ENCODE measurements at regions not wholly inside any gene's neighbourhood (a gene's known extent, or its start where the extent isn't known, plus 50 kb on each side); places are given as distances from the start of the nearest gene placed in this dataset.

DNA sequence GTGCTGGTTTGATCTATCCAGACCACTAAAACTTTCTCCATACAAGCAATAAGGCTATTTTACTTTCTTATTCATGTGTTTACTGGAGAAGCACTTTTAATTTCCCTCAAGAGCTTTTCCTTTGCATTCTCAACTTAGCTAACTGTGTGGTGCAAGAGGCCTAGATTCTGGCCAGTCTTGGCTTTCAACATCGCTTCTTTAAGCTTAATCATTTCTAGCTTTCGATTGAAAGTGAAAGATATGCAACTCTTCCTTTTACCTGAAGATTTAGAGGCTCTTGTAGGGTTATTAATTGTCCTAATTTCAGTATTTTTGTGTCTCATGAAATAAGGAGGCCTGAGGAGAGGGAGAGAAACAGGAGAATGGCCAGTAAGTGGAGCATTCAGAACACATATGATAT is 234.8 kb upstream of the GADL1 start:
- Mint-ChIP-seq H3K36me3 (peaks cover 4% of the 10 kb centered on the region), H3K27ac (no peak overlapping the region), H3K4me1 (peaks cover 19% of the 10 kb centered on the region), H3K27me3 (ENCODE audit: low read depth) (no peaks in the 10 kb centered on the region), H3K4me3 (no peak overlapping the region), H3K9me3 (peaks cover 11% of the 10 kb centered on the region)
- no peak for DNase-seq (ENCODE audit: low spot score in 2 of 2, unreplicated experiment in 2 of 2)
- TF ChIP-seq, protein P1, sequence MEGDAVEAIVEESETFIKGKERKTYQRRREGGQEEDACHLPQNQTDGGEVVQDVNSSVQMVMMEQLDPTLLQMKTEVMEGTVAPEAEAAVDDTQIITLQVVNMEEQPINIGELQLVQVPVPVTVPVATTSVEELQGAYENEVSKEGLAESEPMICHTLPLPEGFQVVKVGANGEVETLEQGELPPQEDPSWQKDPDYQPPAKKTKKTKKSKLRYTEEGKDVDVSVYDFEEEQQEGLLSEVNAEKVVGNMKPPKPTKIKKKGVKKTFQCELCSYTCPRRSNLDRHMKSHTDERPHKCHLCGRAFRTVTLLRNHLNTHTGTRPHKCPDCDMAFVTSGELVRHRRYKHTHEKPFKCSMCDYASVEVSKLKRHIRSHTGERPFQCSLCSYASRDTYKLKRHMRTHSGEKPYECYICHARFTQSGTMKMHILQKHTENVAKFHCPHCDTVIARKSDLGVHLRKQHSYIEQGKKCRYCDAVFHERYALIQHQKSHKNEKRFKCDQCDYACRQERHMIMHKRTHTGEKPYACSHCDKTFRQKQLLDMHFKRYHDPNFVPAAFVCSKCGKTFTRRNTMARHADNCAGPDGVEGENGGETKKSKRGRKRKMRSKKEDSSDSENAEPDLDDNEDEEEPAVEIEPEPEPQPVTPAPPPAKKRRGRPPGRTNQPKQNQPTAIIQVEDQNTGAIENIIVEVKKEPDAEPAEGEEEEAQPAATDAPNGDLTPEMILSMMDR (IDR thresholded peaks at IDR 0.05; ENCODE audit: unreplicated experiment): no peak

DNA sequence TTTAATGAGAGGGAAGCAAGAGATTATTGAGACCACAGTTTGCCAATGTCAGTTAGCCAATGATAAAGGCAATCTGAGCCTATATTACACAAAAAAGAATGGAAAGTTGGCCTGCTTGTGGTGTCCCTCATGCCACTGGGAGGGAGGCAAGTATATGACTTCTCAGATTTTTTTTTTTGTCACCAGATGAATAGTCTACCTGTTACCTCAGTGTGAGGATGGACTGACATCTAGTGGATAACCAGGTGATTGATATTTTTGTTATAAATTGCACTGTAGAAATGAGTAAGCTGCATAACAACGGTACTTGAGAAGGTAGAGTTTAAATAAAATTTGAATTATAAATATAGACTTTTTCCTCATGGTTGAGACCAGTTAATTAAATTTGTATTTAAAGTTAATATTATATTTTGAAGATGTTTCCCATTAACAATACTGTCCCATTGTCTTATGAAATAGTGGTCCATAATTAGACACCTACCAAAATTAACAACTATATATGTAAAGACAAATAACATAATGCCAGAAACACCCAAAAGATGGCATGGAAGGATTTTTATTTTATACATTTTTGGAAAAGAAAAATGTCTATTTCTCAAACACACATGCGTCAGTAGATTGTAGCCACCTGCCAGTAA is 237.8 kb upstream of the GADL1 start:
- H3K36me3 Mint-ChIP-seq: no peaks in the 10 kb centered on the region
- TF ChIP-seq, protein P1 (IDR thresholded peaks at IDR 0.05; ENCODE audit: unreplicated experiment): no peak
- H3K4me1 Mint-ChIP-seq: peaks cover 6% of the 10 kb centered on the region
- peaks cover 11% of the 10 kb centered on the region for H3K9me3 Mint-ChIP-seq
- H3K27me3 Mint-ChIP-seq (ENCODE audit: low read depth): no peaks in the 10 kb centered on the region
- no peak overlapping the region for H3K4me3 Mint-ChIP-seq
- no peak overlapping the region for H3K27ac Mint-ChIP-seq
- no peak for DNase-seq (ENCODE audit: low spot score in 2 of 2, unreplicated experiment in 2 of 2)

DNA sequence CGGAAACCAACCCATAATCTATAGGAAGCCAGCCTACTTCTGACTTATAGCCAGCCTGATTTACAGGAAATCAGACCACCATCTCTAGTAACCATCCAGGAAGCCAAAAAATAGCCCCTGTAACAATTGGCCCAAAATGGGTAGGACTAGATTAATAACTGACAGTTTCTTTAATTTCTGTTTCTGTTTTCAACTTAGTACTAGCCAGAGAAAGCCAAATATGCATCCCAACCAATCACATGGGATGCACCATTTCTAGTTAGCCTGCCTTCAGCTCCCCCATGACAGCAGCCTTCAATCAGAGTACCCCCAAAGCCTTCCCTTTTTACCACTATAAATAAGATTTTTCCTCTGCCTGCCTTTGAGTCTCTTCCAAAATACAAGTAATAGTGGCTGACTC is 239.1 kb upstream of the GADL1 start:
- H3K9me3 Mint-ChIP-seq: peaks cover 11% of the 10 kb centered on the region
- no peak overlapping the region for H3K27ac Mint-ChIP-seq
- H3K4me3 Mint-ChIP-seq: no peak overlapping the region
- no peaks in the 10 kb centered on the region for H3K36me3 Mint-ChIP-seq
- TF ChIP-seq, protein P1 (IDR thresholded peaks at IDR 0.05; ENCODE audit: unreplicated experiment): no peak
- DNase-seq (ENCODE audit: low spot score in 2 of 2, unreplicated experiment in 2 of 2): no peak
- no peaks in the 10 kb centered on the region for H3K27me3 Mint-ChIP-seq (ENCODE audit: low read depth)
- H3K4me1 Mint-ChIP-seq: peaks cover 6% of the 10 kb centered on the region

DNA sequence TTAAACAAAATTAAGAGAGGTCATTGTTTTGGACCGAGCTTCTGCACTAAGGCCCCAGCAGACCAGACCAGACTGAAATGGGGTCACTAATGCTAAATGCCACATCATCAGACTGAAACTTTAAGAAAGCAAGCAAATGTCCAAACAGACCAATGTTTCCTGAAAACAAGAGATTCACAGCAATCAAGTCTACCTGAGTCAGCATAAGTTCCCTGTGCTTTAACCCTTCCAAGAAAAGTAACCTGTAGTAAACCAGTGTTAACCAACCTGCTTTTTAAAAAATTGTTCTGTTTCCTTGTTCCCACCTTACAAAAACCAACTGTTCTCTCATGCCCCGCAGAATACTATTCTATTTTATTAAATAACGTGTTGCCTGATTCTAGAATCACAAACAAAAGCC is 241.1 kb upstream of the GADL1 start:
- H3K4me1 Mint-ChIP-seq: peaks cover 6% of the 10 kb centered on the region
- TF ChIP-seq, protein P1 (IDR thresholded peaks at IDR 0.05; ENCODE audit: unreplicated experiment): no peak
- H3K4me3 Mint-ChIP-seq: no peak overlapping the region
- no peak for DNase-seq (ENCODE audit: low spot score in 2 of 2, unreplicated experiment in 2 of 2)
- H3K27me3 Mint-ChIP-seq (ENCODE audit: low read depth): no peaks in the 10 kb centered on the region
- peaks cover 11% of the 10 kb centered on the region for H3K9me3 Mint-ChIP-seq
- no peak overlapping the region for H3K27ac Mint-ChIP-seq
- H3K36me3 Mint-ChIP-seq: no peaks in the 10 kb centered on the region

DNA sequence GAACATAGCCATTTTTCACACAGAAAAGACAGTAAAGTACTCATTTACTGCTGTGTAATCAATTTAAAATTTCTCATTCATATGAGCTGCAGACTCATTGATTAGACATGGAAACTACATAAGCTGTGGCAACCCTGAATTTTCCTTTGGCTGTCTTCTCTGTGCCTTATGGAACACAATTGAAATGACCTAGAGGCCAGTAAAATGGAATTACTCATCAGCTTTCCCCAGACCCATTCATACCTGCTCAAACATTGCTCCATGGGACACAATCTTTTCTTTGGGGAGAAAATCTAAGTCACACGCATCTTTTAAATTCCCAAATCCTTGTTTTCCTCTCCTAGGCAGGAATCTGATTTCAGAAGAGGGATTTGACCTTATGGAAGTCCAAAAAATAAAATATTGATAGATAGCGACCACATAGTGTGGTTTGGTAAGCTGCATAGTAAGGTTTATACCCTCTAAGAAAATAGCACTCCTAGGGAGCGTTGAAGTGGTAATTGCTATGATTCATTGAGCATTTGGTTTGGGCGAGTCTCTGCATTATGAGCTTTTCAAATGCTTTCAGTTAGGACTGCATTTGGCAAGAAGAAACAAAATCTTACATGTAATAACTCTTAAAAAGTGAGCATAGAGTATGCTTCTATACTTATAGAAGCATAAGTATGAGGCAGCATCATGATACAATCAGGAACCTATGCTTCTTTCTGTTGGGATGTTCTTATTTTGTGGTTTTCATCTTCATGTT is 243.4 kb upstream of the GADL1 start:
- Mint-ChIP-seq H3K27ac (no peak overlapping the region), H3K27me3 (ENCODE audit: low read depth) (no peaks in the 10 kb centered on the region), H3K4me1 (peaks cover 20% of the 10 kb centered on the region), H3K9me3 (peaks cover 11% of the 10 kb centered on the region), H3K4me3 (no peak overlapping the region), H3K36me3 (no peaks in the 10 kb centered on the region)
- TF ChIP-seq, protein P1 (IDR thresholded peaks at IDR 0.05; ENCODE audit: unreplicated experiment): no peak
- no peak for DNase-seq (ENCODE audit: low spot score in 2 of 2, unreplicated experiment in 2 of 2)
